Activated CD4-positive, alpha-beta T cell treated with anti-CD3 and anti-CD28 coated beads for 4 hours (primary cell): ENCODE measurements at regions not wholly inside any gene's neighbourhood (a gene's known extent, or its start where the extent isn't known, plus 50 kb on each side); places are given as distances from the start of the nearest gene placed in this dataset.
"Not testable (repeated sequence)": the region's sequence is repeated elsewhere in the genome, so short reads cannot be mapped to it uniquely, and the experiment has no call there.

Source experiments
- DNase-seq, 2 donors: peaks; one replicate each; pipeline ENCODE4 v3.0.0-alpha.2; 2020

GRCh38 chr2:13481201-13481600 lies 764.5 kb downstream of the TRIB2 start:
- DNase-seq, result no peak

- no peak for DNase-seq
Observed at GRCh38 chr2:13485256-13485655, 768.5 kb downstream of the TRIB2 start.

GRCh38 chr2:13488965-13489364 lies 772.2 kb downstream of the TRIB2 start:
- no peak for DNase-seq

GRCh38 chr2:13492262-13492661 lies 775.5 kb downstream of the TRIB2 start:
- DNase-seq, result no peak

GRCh38 chr2:13495051-13495450 lies 778.3 kb downstream of the TRIB2 start:
- no peak for DNase-seq

GRCh38 chr2:13504808-13505207 lies 788.1 kb downstream of the TRIB2 start:
- no peak for DNase-seq

GRCh38 chr2:13508671-13509070 lies 791.9 kb downstream of the TRIB2 start:
- DNase-seq, result no peak

- no peak for DNase-seq
Observed at GRCh38 chr2:13515254-13515653, 798.5 kb downstream of the TRIB2 start.

GRCh38 chr2:13522096-13522495 lies 805.4 kb downstream of the TRIB2 start:
- DNase-seq, result no peak

GRCh38 chr2:13522917-13523821 lies 806.4 kb downstream of the TRIB2 start:
- no peak for DNase-seq

- no peak for DNase-seq
Observed at GRCh38 chr2:13524492-13524891, 807.8 kb downstream of the TRIB2 start.

- DNase-seq, result not testable (repeated sequence)
Observed at GRCh38 chr2:13531735-13532410, 815.1 kb downstream of the TRIB2 start.

- DNase-seq, result not testable (repeated sequence)
Observed at GRCh38 chr2:13532781-13533523, 816.2 kb downstream of the TRIB2 start.

GRCh38 chr2:13533524-13533922 lies 816.8 kb downstream of the TRIB2 start:
- no peak for DNase-seq

GRCh38 chr2:13536941-13537340 lies 820.2 kb downstream of the TRIB2 start:
- DNase-seq, result no peak

- DNase-seq, result no peak
Observed at GRCh38 chr2:13537771-13538349, 821.1 kb downstream of the TRIB2 start.

GRCh38 chr2:13539296-13539695 lies 822.6 kb downstream of the TRIB2 start:
- DNase-seq, result no peak

GRCh38 chr2:13542061-13542460 lies 825.3 kb downstream of the TRIB2 start:
- DNase-seq, result no peak

GRCh38 chr2:13542642-13543041 lies 825.9 kb downstream of the TRIB2 start:
- no peak for DNase-seq

- DNase-seq, result no peak
Observed at GRCh38 chr2:13543550-13543949, 826.8 kb downstream of the TRIB2 start.

GRCh38 chr2:13545320-13545719 lies 828.6 kb downstream of the TRIB2 start:
- DNase-seq, result no peak

- no peak for DNase-seq
Observed at GRCh38 chr2:13546131-13546530, 829.4 kb downstream of the TRIB2 start.
